T follicular helper cell (primary cell): ENCODE measurements at regions not wholly inside any gene's neighbourhood (a gene's known extent, or its start where the extent isn't known, plus 50 kb on each side); places are given as distances from the start of the nearest gene placed in this dataset.
"Not testable (repeated sequence)": the region's sequence is repeated elsewhere in the genome, so short reads cannot be mapped to it uniquely, and the experiment has no call there.

Source experiments
- DNase-seq: peaks from one replicate; pipeline ENCODE4 v3.0.0-alpha.2; 2020; ENCODE audit warnings: low read depth

GRCh38 chr20:30164389-30164788, 1093.1 kb upstream of the DEFB115 start:
- not testable (repeated sequence) for DNase-seq

GRCh38 chr20:30167540-30167939, 1089.9 kb upstream of the DEFB115 start:
- DNase-seq, result no peak

DNA sequence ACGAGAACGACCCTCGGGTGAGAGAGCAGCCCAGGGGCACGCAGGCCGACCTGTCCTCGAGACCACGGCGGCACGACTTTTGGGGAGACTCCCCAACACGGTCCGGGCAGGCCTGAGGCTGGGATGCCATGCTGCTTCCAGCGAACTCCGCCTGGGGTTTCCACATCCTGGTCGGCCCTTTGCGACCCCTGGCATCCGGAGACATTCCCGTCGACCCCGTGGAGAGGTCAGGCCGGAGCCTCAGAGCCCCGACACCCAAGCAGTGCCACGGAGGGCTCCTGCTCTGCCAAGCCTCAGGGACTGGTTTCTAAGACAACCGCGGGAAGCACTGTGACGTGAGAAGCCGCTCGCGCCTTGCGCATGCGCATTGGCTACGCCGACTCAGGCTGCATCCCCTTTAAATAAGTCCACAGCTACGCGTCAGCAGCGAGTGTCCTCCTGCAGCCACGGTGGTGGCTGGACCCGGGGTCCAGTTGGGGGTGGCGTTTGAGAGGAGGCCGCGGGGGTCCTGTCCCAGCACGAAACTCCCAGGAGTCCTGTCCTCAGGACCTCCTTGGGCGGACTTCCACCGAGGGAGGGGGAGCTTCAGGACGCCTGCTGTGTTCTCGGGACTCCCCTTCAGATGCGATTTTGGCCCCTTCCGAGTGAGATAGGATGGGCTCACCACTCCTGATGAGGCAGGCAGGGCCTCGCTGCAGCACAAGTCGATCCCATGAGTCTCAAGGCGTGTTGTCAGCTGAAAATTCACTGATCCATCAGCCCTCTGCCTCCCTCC, 1089.3 kb upstream of the DEFB115 start:
- DNase-seq, result peak; percentile 0

GRCh38 chr20:30168800-30169138, 1088.7 kb upstream of the DEFB115 start:
- no peak for DNase-seq

GRCh38 chr20:30175681-30176080, 1081.8 kb upstream of the DEFB115 start:
- DNase-seq, result no peak

GRCh38 chr20:30183124-30183523, 1074.3 kb upstream of the DEFB115 start:
- DNase-seq, result not testable (repeated sequence)

- DNase-seq, result not testable (repeated sequence)
Measured at GRCh38 chr20:30191785-30192184, 1065.7 kb upstream of the DEFB115 start.

DNA sequence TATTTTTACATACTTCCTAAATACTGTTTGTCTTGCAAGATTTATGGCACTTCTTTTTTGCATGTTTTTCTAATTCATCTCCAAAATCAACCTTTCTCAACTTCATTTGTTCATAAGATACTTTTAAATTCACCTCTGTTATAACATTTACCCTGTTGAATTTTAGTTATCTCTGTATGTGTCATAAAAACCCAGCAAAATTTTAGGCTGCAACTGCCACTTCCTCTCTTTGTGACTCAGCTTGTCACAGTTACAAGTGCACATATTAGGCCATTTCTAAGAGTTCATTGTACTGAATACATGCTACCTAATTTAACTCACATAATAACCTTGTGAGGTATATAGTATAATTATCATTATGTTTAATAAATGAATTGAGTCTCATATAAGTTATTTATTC, 1023.0 kb upstream of the DEFB115 start:
- not testable (repeated sequence) for DNase-seq

GRCh38 chr20:30275073-30275472, 982.4 kb upstream of the DEFB115 start:
- DNase-seq, result not testable (repeated sequence)

- no peak for DNase-seq
Measured at GRCh38 chr20:30281584-30282197, 975.8 kb upstream of the DEFB115 start.

DNA sequence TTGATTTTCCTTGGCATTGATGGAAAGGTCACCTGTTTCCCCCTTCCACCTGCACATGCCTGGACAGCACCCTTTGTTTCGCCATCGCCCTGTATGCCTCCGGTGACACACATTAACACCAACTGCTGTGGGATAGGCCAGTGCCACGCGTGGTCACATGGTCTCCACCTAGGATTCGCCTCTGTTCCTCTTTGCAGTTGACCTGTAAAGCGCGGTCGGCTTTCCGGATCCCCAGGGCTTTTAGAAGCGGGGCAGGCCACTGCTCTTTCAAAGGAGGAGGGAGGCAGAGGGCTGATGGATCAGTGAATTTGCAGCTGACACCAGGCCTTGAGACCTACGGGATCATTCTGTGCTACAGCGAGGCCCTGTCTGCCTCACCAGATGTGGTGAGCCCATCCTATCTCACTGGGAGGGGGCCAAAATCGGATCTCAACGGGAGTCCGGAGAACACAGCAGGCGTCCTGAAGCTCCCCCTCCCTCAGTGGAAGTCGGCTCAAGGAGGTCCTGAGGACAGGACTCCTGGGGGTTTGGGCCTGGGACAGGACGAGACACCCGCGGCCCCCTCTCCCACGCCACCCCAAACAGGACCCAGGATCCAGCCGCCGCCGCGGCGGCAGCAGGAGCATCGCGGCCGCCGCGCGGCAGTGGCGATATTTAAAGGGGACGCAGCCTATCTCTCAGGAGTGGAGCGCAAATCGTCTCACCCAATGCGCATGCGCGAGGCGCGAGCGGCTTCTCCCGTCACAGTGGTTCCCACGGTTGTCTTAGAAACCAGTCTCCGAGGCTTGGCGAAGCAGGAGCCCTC, 973.8 kb upstream of the DEFB115 start:
- DNase-seq, result not testable (repeated sequence)

DNA sequence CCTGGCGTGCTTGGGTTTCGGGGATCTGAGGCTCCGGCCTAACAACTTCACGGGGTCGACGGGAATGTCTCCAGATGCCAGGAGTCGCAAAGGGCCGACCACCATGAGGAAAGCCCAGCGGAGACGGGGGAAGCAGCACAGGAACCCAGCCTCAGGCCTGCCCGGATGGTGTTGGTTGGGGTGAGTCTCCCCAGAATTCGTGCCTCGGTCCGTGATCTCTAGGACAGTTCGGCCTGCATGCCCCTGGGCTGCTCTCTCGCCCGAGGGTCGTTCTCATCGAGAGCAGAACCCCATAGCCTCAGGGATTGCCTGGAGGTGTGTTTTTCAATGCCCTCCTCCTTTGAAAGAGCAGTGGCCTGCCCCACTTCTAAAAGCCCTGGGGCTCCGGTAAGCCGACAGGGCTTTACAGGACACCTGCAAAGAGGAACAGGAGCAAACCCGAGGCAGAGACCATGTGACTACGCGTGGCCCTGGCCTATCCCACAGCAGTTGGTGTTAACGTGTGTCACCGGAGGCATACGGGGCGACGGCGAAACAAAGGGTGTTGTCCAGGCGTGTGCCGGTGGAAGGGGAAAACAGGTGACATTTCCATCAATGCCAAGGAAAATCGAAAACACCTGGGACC, 973.1 kb upstream of the DEFB115 start:
- no peak for DNase-seq

DNA sequence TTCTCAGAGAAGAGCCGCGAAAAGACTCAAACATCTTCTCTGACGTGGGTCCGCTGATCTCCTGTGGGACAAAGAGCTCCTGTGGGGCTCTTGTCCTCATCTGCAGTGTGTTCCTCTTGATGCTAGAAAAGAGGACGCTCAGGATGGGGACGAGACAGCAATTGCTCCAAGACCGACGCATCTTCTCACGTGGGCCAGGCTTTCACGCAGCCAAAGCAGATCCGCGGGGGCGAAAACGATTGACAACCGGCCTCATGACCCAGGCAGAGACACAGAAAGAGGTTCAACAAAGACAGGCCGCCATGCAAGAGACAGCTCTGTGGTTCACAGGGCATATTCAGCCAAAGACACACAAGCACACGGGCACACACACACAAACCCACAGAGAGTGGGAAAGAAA, 971.8 kb upstream of the DEFB115 start:
- no peak for DNase-seq

DNA sequence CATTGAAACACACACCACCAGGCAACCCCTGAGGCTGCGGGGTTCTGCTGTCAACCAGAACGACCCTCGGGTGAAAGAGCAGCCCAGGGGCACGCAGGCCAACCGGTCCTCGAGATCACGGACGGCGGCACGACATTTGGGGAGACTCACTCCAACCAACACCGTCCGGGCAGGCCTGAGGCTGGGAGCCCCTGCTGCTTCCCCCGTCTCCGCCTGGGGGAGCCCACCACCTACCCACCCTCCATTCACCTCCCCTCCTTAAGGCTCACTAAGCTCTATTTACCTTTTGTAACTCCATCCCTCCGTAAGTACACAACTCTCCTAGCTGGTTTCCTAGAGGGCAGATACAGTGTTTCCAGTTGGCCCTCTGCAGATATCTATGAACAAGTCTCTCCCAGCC, 971.3 kb upstream of the DEFB115 start:
- DNase-seq, result no peak

- not testable (repeated sequence) for DNase-seq
Measured at GRCh38 chr20:30287459-30287858, 970.0 kb upstream of the DEFB115 start.

DNA sequence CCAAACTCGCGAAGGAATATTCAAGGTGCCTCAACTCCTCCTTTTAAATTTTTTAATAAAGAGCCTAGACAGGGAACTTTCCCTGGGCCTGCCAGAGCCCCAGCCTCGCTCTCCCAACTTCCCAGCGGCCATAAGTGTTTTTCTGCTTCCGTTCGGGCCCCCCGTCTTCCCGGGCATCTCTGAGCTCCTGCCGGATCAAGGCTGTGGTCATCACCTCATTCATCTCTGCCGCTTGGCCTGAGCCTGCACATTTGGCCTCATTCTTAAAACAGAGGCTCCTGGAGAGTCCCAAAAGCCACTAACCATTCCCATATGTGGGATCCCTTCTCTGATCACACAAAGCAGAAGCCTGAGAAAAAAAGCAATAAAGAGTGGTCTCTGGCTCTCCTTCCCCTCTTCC, 969.1 kb upstream of the DEFB115 start:
- DNase-seq, result no peak

DNA sequence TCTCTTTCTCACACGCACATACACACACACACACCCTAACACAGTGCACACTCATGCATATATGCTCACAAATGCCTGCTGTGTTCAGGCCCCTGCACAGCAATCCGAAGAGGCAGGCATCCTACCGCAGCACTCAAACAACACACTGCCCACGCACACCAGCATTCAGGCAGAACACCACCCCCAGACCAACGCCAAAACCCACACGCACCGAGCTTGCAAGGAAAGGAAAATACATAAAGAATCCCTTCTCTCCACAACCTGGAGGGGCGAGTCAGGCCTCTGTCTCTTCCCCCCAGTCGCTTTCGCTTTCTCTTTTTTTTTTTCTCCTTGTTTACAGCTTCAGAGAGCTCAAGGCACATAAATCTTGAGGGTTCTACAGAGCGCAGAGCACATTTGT, 968.4 kb upstream of the DEFB115 start:
- not testable (repeated sequence) for DNase-seq

DNA sequence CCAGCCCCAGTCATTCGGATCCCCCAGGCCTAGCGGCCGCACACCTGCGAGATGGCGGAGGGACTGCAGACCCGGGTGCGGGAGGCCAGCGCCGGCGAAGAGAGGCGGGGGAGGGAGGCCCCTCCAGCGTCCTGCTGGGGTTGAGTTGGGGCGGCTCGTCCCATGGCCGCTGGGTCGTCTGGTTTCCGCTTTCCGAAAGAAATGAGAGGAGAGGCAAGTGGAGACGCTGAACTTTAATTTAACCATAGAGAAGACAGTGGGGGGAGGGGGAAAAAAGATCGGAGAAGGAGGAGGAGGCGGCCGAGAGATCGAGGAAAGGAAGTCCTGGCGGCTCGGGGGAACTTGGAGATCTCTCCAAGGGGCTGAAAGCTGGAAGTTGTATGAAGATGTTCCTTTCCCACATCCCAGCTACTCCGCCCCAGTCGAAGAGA, 967.7 kb upstream of the DEFB115 start:
- not testable (repeated sequence) for DNase-seq

- not testable (repeated sequence) for DNase-seq
Measured at GRCh38 chr20:30290361-30291063, 967.0 kb upstream of the DEFB115 start.

DNA sequence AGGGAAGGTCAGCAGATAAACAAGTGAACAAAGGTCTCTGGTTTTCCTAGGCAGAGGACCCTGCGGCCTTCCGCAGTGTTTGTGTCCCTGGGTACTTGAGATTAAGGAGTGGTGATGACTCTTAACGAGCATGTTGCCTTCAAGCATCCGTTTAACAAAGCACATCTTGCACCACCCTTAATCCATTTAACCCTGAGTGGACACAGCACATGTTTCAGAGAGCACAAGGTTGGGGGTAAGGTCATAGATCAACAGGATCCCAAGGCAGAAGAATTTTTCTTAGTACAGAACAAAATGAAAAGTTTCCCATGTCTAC, 966.4 kb upstream of the DEFB115 start:
- not testable (repeated sequence) for DNase-seq

- not testable (repeated sequence) for DNase-seq
Measured at GRCh38 chr20:30291686-30292085, 965.8 kb upstream of the DEFB115 start.

DNA sequence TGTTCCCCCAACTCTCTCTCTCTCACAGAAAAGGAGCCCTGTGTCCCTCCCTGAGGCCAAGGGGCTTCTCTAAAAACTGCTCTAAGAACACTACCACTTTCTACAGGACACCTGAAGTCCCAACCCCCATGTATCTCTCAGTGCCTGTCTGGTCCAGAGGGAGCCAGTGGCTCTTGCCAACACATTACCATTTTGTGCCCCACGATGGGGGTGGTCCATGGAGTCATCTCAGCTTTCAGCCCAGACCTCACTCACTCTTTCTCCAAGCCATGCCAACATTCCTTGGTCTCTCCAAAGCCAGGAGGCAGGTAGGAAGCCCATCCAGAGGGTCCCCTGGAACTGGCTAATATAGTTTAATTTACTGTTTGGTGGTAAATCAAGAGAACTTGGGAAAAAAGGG, 962.1 kb upstream of the DEFB115 start:
- DNase-seq, result not testable (repeated sequence)
